Loucy (cell line): ENCODE measurements at regions not wholly inside any gene's neighbourhood (a gene's known extent, or its start where the extent isn't known, plus 50 kb on each side); places are given as distances from the start of the nearest gene placed in this dataset.

Experiments
- EZH2phosphoT487 ChIP-seq: fragments of 200-600 bp; IDR thresholded peaks from 2 replicates; pipeline ENCODE4 v1.6.1; 2018; ENCODE audit warnings: antibody characterized with exemption, mild to moderate bottlenecking, moderate library complexity, borderline replicate concordance
- TF ChIP-seq, protein P1 (sequence below): fragments of 200-600 bp; sonication (generic); conservative IDR thresholded peaks from 2 replicates; pipeline ENCODE4 v1.5.1; 2014; ENCODE audit warnings: mild to moderate bottlenecking, antibody characterized with exemption, low read length

DNA sequence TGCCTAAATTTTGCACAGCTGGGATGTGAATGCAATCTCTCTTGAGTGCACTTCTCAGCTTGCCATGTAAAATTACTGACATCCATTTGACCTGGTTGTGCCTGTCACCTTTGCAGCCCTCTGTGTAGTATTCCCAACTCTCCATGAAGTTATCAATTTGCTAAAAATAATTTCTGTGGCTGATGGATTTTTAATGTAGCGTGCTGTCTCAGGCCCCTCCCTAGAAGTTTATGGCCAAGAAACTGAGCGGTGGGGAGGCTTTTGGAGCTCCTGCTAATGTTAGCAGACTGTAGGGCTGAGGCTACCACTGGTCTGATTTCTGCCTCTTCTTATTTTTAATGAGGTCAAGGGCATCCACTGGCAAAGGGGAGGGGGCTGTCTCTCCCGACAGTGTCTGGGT, 577.0 kb upstream of the DPP6 start:
- TF ChIP-seq, protein P1, sequence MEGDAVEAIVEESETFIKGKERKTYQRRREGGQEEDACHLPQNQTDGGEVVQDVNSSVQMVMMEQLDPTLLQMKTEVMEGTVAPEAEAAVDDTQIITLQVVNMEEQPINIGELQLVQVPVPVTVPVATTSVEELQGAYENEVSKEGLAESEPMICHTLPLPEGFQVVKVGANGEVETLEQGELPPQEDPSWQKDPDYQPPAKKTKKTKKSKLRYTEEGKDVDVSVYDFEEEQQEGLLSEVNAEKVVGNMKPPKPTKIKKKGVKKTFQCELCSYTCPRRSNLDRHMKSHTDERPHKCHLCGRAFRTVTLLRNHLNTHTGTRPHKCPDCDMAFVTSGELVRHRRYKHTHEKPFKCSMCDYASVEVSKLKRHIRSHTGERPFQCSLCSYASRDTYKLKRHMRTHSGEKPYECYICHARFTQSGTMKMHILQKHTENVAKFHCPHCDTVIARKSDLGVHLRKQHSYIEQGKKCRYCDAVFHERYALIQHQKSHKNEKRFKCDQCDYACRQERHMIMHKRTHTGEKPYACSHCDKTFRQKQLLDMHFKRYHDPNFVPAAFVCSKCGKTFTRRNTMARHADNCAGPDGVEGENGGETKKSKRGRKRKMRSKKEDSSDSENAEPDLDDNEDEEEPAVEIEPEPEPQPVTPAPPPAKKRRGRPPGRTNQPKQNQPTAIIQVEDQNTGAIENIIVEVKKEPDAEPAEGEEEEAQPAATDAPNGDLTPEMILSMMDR, result no peak
- no peak for TF ChIP-seq EZH2phosphoT487
